IMR-90 (cell line): ENCODE measurements at regions not wholly inside any gene's neighbourhood (a gene's known extent, or its start where the extent isn't known, plus 50 kb on each side); places are given as distances from the start of the nearest gene placed in this dataset.

Source experiments
- ATAC-seq: fragments of 200-7000 bp; cut with Tn5 transposase; 2 replicates; pipeline ENCODE4 v1.9.1; 2020; ENCODE audit warnings: low read depth, mild to moderate bottlenecking, moderate library complexity
- BruUV-seq: library from RNA; stranded (reverse); fragments of 400-500 nt; replicated peaks from 2 replicates; lab custom pipeline; 2021; lab: Mats Ljungman, UMichigan
- CTCF ChIA-PET: fragments of 300-600 bp; formaldehyde crosslinking; extraction: SDS; loops from one replicate; lab custom pipeline; 2021; ENCODE audit warnings: antibody characterized with exemption; lab: Yijun Ruan, JAX
- POLR2A ChIA-PET: fragments of 300-600 bp; sonication (Branson Sonifier 250); formaldehyde crosslinking; loops from one replicate; lab custom pipeline; 2022; ENCODE audit warnings: antibody characterized with exemption; ENCODE audit not compliant: unreplicated experiment; lab: Charles Lee
- DNase-seq: peaks from one replicate; pipeline ENCODE4 v3.0.0; 2013
- H2AFZ ChIP-seq: replicated peaks from 2 replicates; pipeline ENCODE3; 2013; ENCODE audit warnings: low read length, mild to moderate bottlenecking; ENCODE audit not compliant: poor library complexity
- H2AK5ac ChIP-seq: 2 replicates; pipeline ENCODE4 v1.6.1; 2013; ENCODE audit warnings: low read depth, low read length, inconsistent platforms
- H2AK9ac ChIP-seq: replicated peaks from 2 replicates; pipeline ENCODE3; 2013; ENCODE audit warnings: mild to moderate bottlenecking, low read depth, low read length, moderate library complexity; ENCODE audit not compliant: poor library complexity
- H2BK120ac ChIP-seq: 2 replicates; pipeline ENCODE4 v1.6.1; 2013; ENCODE audit warnings: low read depth, low read length, inconsistent platforms
- H2BK15ac ChIP-seq: 3 replicates; pipeline ENCODE4 v1.6.1; 2013; ENCODE audit warnings: low read depth, low read length, inconsistent platforms
- H2BK20ac ChIP-seq: 2 replicates; pipeline ENCODE4 v1.6.1; 2013; ENCODE audit warnings: low read depth, mild to moderate bottlenecking, inconsistent platforms, low read length, moderate library complexity
- H2BK5ac ChIP-seq: 2 replicates; pipeline ENCODE4 v1.6.1; 2013; ENCODE audit warnings: mild to moderate bottlenecking, low read depth, low read length, inconsistent platforms; ENCODE audit not compliant: poor library complexity, severe bottlenecking
- H3K14ac ChIP-seq: replicated peaks from 2 replicates; pipeline ENCODE4 v1.6.1; 2013; ENCODE audit warnings: low read depth, low read length, inconsistent platforms
- H3K18ac ChIP-seq: 2 replicates; pipeline ENCODE4 v1.6.1; 2013; ENCODE audit warnings: low read depth, low read length, control low read depth
- H3K23ac ChIP-seq: 2 replicates; pipeline ENCODE4 v1.6.1; 2013; ENCODE audit warnings: low read depth, low read length, inconsistent platforms
- H3K27ac ChIP-seq: 2 replicates; pipeline ENCODE4 v1.5.1; 2013; ENCODE audit warnings: mild to moderate bottlenecking, control low read depth, low read length; ENCODE audit not compliant: insufficient read depth
- H3K27me3 ChIP-seq: 2 replicates; pipeline ENCODE4 v1.6.1; 2013; ENCODE audit warnings: low read length; ENCODE audit not compliant: control insufficient read depth, insufficient read depth
- H3K36me3 ChIP-seq: 2 replicates; pipeline ENCODE4 v1.6.1; 2013; ENCODE audit warnings: low read length, mixed read lengths; ENCODE audit not compliant: control insufficient read depth, insufficient read depth
- H3K4ac ChIP-seq: 2 replicates; pipeline ENCODE4 v1.6.1; 2013; ENCODE audit warnings: low read depth, low read length, inconsistent platforms
- H3K4me1 ChIP-seq: 2 replicates; pipeline ENCODE4 v1.6.1; 2013; ENCODE audit warnings: low read length, mixed read lengths; ENCODE audit not compliant: control insufficient read depth, insufficient read depth
- H3K4me2 ChIP-seq: 2 replicates; pipeline ENCODE4 v1.6.1; 2013; ENCODE audit warnings: low read depth, mild to moderate bottlenecking, control low read depth, low read length, moderate library complexity
- H3K4me3 ChIP-seq: 2 replicates; pipeline ENCODE4 v1.5.1; 2013; ENCODE audit warnings: low read depth, mild to moderate bottlenecking, control low read depth, low read length, moderate library complexity; ENCODE audit not compliant: insufficient read depth
- H3K56ac ChIP-seq: 2 replicates; pipeline ENCODE4 v1.6.1; 2013; ENCODE audit warnings: low read length, inconsistent platforms; ENCODE audit not compliant: insufficient read depth; ENCODE audit errors: extremely low read depth
- H3K79me1 ChIP-seq, 2 experiments: 2 replicates each; pipeline ENCODE4 v1.6.1; 2013; ENCODE audit warnings: low read length in 2 of 2, inconsistent platforms in 1 of 2, low read depth in 1 of 2
- H3K9ac ChIP-seq: 2 replicates; pipeline ENCODE4 v1.6.1; 2013; ENCODE audit warnings: low read depth, low read length, control low read depth
- H3K9me1 ChIP-seq: 2 replicates; pipeline ENCODE4 v1.6.1; 2013; ENCODE audit warnings: low read length, inconsistent platforms; ENCODE audit not compliant: insufficient read depth
- H3K9me3 ChIP-seq: 2 replicates; pipeline ENCODE4 v1.6.1; 2013; ENCODE audit warnings: low read length; ENCODE audit not compliant: control insufficient read depth, insufficient read depth
- H4K20me1 ChIP-seq: 2 replicates; pipeline ENCODE4 v1.6.1; 2013; ENCODE audit warnings: low read length, inconsistent platforms; ENCODE audit not compliant: insufficient read depth
- H4K5ac ChIP-seq: 2 replicates; pipeline ENCODE4 v1.6.1; 2013; ENCODE audit warnings: mild to moderate bottlenecking, low read depth, low read length, control low read depth
- H4K8ac ChIP-seq, 2 experiments: 2 replicates each; pipeline ENCODE4 v1.6.1; 2013; ENCODE audit warnings: low read depth in 2 of 2, low read length in 2 of 2, control low read depth in 1 of 2, inconsistent platforms in 1 of 2
- H4K91ac ChIP-seq: 2 replicates; pipeline ENCODE4 v1.6.1; 2013; ENCODE audit warnings: low read depth, low read length, inconsistent platforms; ENCODE audit not compliant: insufficient read depth
- CTCF ChIP-seq: conservative IDR thresholded peaks from 2 replicates; pipeline ENCODE4 v1.5.1; 2012; ENCODE audit warnings: mild to moderate bottlenecking, low read depth, low read length, improper control_type of control experiment
- WGBS, 2 experiments: methylation state at CpG; one replicate each; pipeline versions ENCODE4 v1.1.5 to v1.1.7; 2013; ENCODE audit warnings: missing lambda C conversion rate in 2 of 2; ENCODE audit not compliant: insufficient read length in 1 of 2; ENCODE audit errors: extremely low coverage in 2 of 2; 5-methylcytosine and 5-hydroxymethylcytosine counted together
- dilution Hi-C: fragments of 300-500 bp; cut with HindIII; formaldehyde crosslinking; loops from one replicate; pipeline ENCODE4 v1.14.3; 2018; ENCODE audit warnings: low sequenced_read_pairs; ENCODE audit not compliant: unreplicated experiment
- in situ Hi-C: fragments of 300-500 bp; cut with MboI; formaldehyde crosslinking; loops from 3 replicates; pipeline ENCODE4 v1.14.3; 2019; ENCODE audit warnings: low sequenced_read_pairs, inconsistent platforms, mixed read lengths
- intact Hi-C: fragments of 100-400 bp; cut with micrococcal nuclease; formaldehyde crosslinking; loops from 2 replicates; pipeline ENCODE4 v1.10.0; 2022

DNA sequence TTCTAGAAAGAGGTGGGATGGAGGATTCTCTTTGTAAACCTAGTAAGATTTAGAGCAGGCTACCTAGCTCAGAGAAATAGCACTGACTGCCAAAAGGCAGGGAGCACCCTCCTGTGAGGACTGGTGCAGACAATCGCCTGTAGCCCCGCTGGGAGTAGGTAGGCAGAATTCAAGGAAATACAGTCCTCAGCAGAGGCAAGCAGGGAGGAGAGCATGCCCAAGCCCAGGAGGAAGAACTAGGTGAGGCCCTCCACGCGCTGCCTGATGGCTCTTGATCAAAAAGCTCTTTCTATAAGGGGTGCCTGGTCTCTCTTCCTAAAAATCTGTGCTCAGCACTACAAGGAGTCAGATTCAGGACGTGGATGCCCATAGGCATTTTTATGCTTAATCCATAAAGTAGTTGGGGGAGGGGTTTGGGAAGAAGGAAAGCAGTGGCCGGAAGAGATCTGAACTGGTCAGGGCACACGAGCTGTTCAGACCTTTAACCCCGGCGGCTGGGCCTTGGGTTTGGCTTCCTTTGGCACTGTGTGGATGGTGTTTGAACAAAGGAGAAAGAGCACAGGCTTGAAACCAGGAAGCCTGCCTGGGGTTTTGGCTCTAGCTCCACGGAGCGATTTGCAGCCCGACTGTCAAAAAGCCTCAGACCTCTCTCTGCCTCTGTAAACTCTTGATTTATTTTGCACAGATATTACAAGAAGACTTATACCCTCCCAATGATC lies 320.6 kb downstream of the FOXO1 start:
- no peak overlapping the region for H3K9ac ChIP-seq
- no peak overlapping the region for H2AFZ ChIP-seq
- H3K79me1 ChIP-seq, result no peaks in the 10 kb centered on the region
- dilution Hi-C loops (no loop called here), intact Hi-C loops (no loop called here), in situ Hi-C loops (no loop called here)
- no peak overlapping the region for H2AK9ac ChIP-seq
- WGBS, 2 experiments, result 71% methylated on average over 6 of the region's 12 CpGs; no CpG with 5 or more reads in 1 of the 2 experiments
- ATAC-seq (no peak), DNase-seq (no peak)
- no peak overlapping the region for H4K5ac ChIP-seq
- H3K18ac ChIP-seq, result no peak overlapping the region
- no peak overlapping the region for H2AK5ac ChIP-seq
- H2BK20ac ChIP-seq, result no peak overlapping the region
- H2BK5ac ChIP-seq, result no peak overlapping the region
- ChIA-PET CTCF (no interaction called here), POLR2A (no interaction called here)
- H4K91ac ChIP-seq, result no peak overlapping the region
- H3K27me3 ChIP-seq, result no peaks in the 10 kb centered on the region
- no peak overlapping the region for H2BK15ac ChIP-seq
- no peak for TF ChIP-seq CTCF
- no peak overlapping the region for H3K23ac ChIP-seq
- H3K4me1 ChIP-seq, result no peaks in the 10 kb centered on the region
- no peaks in the 10 kb centered on the region for H3K9me3 ChIP-seq
- no peak overlapping the region for H4K8ac ChIP-seq
- H3K4ac ChIP-seq, result no peak overlapping the region
- H4K20me1 ChIP-seq, result no peaks in the 10 kb centered on the region
- no peaks in the 10 kb centered on the region for H3K36me3 ChIP-seq
- no TSS peak for BruUV-seq
- no peaks in the 10 kb centered on the region for H3K9me1 ChIP-seq
- no peak overlapping the region for H3K14ac ChIP-seq
- no peak overlapping the region for H3K27ac ChIP-seq
- no peak overlapping the region for H2BK120ac ChIP-seq
- H3K4me3 ChIP-seq, result no peak overlapping the region
- no peak overlapping the region for H3K56ac ChIP-seq
- H3K4me2 ChIP-seq, result no peak overlapping the region
